Fibroblast of skin of right biceps (primary cell): ENCODE measurements at regions not wholly inside any gene's neighbourhood (a gene's known extent, or its start where the extent isn't known, plus 50 kb on each side); places are given as distances from the start of the nearest gene placed in this dataset.

Experiments used
- DNase-seq: peaks from one replicate; pipeline ENCODE4 v3.0.0-alpha.2; 2013

DNA sequence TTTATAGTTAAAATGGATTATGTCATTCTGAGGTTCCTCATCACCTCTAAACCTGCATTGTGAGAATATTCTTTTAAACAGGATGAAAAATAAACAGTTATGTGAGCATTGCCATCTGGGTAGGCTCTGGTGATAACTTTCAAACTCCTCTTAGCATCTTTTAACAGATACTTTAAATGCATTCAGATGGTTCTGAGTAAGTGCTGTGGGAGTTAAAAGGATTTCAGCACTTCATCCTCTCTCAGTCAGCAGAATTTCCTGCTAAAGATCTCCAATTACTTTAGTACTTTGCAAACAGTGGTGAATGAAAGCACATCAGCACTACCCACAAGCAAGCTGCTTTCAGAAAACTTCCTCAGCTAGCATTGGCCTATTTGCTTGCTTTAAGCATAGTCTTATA is 59.3 kb upstream of the TMTC1 start:
- no peak for DNase-seq

DNA sequence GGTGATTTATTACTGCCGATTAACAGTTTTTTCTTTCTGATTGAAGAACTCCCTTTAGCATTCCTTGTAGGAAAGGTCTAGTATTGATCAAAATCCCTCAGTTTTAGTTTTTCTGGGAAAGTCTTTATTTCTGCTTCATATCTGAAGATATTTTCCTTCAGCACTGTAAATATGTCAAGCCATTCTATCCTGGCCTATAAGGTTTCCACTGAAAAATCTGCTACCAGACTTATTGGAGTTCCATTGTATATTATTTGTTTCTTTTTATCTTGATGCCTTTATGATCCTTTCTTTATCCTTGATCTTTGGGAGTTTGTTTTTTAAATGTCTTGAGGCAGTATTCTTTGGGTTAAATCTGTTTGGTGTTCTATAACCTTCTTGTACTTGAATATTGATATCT is 55.0 kb upstream of the TMTC1 start:
- DNase-seq: no peak
